ENCODE measurements at regions not wholly inside any gene's neighbourhood (a gene's known extent, or its start where the extent isn't known, plus 50 kb on each side); places are given as distances from the start of the nearest gene placed in this dataset.

GRCh38 chr2:128523457-128523856 is 204.8 kb upstream of the HS6ST1 start:
- in situ Hi-C loops (cut with MboI; ENCODE audit: low sequenced_read_pairs): no loop called here

GRCh38 chr2:128524183-128524582 is 205.5 kb upstream of the HS6ST1 start:
- in situ Hi-C loops (cut with MboI; ENCODE audit: low sequenced_read_pairs): no loop called here

DNA sequence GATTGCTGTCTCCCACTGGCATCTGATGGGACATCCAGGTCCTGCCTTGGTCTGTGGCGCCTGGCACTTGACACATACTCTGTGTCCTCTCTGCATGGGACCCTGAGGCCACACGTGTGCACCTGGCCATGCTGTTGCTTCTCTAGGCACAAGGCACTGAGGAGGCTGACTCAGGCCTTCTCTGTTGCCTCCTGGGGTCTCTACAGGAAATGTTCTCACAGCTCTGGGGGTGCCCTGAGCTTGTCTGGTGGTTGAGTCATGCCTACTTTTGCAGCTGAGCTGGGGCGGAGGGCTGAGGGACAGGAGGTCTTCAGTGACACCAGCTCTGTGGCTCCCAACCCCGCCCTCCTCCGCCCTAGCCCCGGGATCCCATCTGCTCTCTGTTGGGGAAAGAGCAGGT is 207.0 kb upstream of the HS6ST1 start:
- in situ Hi-C loops (cut with MboI; ENCODE audit: low sequenced_read_pairs): no loop called here

DNA sequence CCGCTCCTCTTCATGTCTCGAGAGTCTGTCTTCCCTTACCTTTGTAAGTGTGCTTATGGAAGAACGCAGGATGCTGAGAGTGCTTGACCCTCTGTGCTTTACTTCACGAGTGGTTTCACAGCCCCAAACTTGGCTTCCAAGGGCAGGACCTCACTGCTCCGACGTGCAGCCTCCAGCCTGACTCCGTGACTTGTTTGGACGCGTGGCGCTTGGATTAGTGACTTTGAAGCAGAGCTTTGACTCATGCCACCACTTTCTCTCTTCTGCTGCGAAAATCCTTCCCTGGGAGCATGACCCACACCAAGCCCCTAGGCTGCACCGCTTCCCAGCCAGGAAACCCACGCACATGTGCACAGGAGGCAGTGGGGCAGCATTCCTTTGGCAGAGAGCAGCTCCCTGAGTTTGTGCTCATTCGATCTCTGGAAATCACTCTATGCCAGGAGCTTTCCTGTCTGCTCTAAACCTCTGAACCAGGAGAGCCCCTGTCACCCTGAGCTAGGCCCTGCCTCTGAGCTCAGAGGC is 207.8 kb upstream of the HS6ST1 start:
- in situ Hi-C loops (cut with MboI; ENCODE audit: low sequenced_read_pairs): no loop called here

DNA sequence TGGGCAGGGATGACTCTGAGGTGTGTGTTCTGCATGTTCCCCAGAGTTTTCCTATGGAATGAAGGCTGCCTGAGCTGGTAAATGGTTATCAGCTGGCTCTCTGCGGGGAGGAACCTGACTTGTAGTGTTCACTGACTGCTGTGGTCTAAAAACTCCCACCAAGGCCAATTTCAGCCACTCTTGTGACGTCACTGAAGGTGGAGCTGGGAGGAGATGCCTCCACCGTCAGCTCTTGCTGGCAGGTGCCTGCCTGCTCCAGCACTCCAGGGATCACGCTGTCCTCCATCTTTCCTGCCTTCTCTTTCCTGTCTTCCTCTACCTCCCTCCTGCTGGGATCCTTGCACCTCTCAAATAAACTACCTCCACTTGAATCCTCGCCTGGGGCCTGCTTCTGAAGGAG is 209.5 kb upstream of the HS6ST1 start:
- in situ Hi-C loops (cut with MboI; ENCODE audit: low sequenced_read_pairs): no loop called here

DNA sequence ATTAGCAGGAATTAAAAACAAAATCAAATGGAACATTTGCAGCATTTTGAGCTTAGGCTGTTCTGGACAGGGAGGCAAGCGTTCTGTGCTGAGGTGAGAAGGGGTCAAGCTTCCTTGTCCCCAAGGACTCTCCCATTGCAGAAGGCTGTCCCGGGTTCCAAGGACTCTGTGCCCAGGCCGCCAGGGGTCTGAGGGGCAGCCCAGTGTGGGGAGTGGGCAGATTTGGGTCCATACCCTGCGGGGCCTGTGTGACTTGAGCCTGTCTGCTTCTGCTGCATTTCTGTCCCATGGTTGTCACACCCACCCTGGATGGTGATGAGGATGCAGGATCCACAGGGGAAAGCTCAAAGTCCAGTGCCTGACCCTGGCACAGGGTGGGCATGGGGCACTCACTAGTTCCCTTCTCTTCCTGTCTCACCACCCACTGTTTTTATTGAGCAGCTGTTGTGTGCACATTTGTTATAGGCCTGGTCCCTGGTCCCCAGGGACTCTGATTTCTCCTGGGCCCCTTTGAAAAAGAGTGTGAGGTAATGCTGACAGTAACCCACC is 211.4 kb upstream of the HS6ST1 start:
- in situ Hi-C loops (cut with MboI; ENCODE audit: low sequenced_read_pairs): no loop called here

DNA sequence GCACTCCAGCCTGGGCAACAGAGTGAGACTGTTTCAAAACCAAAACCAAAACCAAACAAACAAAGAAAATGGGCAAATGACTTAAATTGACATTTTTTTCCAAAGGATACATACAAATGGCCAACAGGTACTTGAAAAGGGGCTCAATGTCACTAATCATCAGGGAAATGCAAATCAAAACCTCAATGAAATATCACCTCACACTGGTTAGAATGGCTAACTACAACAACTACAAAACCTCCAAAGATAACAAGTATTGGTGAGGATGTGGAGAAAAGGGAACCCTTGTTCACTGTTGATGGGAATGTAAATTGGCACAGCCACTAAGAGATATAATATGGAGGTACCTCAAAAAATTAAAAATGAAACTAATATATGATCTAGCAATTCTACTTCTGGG is 213.2 kb upstream of the HS6ST1 start:
- in situ Hi-C loops (cut with MboI; ENCODE audit: low sequenced_read_pairs): no loop called here

DNA sequence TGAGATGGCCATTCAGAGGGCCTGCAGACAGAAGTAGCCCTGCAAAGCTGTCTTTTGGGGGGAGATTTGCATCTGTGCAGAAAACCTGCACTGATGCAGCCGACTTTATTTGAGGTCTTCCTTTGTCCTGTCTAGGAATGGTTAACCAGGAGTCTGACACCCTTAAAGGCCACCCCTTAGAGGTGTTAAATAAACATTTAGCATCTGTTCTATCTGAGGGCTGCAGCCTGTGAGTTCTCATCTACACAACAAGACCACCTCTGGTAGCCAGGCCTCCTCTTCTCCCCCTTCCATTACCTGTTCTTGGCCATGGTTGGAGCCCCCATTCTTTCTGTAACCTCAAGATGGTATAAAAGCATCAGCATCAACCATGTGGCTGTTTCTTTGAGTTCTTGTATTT is 214.4 kb upstream of the HS6ST1 start:
- in situ Hi-C loops (cut with MboI; ENCODE audit: low sequenced_read_pairs): no loop called here

- in situ Hi-C loops (cut with MboI; ENCODE audit: low sequenced_read_pairs): no loop called here
Measured at GRCh38 chr2:128534688-128535392, 216.2 kb upstream of the HS6ST1 start.

- in situ Hi-C loops (cut with MboI; ENCODE audit: low sequenced_read_pairs): no loop called here
Measured at GRCh38 chr2:128535953-128536352, 217.3 kb upstream of the HS6ST1 start.

DNA sequence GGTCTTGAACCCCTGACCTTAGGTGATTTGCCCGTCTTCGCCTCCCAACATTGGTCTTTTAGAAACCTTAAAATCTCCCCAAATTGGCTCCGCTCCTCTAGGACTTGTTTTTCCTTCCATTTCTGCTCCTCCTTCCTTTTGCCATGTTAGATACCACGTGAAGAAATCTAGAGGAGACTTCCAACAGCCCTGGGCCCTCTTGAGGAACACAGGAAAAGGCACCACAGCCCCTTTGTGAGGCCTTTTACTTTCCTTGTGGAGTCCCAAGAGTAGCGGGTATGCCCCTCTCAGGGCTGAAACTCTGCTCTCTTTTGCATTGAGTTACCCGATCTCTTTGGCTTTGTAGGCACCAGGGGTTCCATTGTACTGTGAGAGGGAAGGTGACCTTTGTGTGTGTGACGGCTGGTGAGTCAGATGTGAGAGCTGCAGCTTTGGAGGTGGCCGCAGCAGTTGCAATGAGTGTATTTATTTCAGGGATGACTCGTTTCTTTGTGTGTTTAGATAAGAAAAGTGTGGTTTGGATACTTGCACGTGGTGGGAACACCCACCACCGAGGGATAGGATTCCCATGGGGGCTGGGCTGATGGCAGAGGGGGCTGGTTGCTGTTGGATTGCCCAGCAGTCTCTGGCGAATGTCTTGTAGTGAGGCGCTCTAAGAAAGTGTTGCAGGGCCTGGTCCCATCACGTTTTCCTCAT is 218.4 kb upstream of the HS6ST1 start:
- in situ Hi-C loops (cut with MboI; ENCODE audit: low sequenced_read_pairs): no loop called here

- in situ Hi-C loops (cut with MboI; ENCODE audit: low sequenced_read_pairs): no loop called here
Measured at GRCh38 chr2:128537646-128538045, 219.0 kb upstream of the HS6ST1 start.

GRCh38 chr2:128538396-128538795 is 219.7 kb upstream of the HS6ST1 start:
- in situ Hi-C loops (cut with MboI; ENCODE audit: low sequenced_read_pairs): no loop called here

- in situ Hi-C loops (cut with MboI; ENCODE audit: low sequenced_read_pairs): no loop called here
Measured at GRCh38 chr2:128540670-128541069, 222.0 kb upstream of the HS6ST1 start.

DNA sequence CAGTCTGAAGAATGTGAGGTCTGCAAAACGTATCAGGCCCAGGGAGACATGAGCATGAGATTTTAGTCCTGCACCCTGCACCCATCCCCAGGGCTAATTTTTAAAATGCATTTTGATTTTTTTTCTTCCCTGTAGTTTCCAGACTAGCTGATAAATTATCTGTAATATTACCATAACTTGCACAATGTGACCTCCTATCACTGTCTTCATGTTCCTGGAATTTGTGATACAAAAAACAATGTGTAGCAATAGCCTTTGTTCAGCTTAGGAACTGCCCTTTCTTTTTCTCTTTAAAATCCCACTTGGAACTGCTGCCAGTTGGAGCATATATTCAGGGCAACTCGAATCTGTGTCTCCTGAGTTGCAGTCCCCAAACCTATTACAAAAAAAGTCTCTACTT is 222.8 kb upstream of the HS6ST1 start:
- in situ Hi-C loops (cut with MboI; ENCODE audit: low sequenced_read_pairs): no loop called here

GRCh38 chr2:128543036-128543435 is 224.4 kb upstream of the HS6ST1 start:
- in situ Hi-C loops (cut with MboI; ENCODE audit: low sequenced_read_pairs): no loop called here

DNA sequence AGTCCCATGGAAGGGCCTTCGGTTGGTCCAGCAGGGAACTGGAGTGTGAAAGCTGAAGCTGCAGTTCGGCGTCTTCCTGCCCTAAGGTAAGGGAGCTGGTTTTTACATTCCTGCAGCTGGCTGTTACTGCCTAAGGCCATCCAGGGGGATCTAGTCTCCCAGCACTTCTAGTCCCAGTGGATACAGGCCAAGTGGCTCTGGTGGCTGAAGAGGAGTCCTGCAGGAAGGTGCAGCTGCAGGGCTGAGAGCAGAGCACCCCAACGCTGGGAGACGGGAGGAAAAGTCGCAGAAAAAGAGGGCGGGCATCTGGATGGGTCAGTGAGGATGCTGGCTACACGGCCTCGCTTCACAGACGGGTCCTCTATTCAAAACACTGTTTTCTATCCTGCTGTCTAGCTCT is 225.0 kb upstream of the HS6ST1 start:
- in situ Hi-C loops (cut with MboI; ENCODE audit: low sequenced_read_pairs): no loop called here

DNA sequence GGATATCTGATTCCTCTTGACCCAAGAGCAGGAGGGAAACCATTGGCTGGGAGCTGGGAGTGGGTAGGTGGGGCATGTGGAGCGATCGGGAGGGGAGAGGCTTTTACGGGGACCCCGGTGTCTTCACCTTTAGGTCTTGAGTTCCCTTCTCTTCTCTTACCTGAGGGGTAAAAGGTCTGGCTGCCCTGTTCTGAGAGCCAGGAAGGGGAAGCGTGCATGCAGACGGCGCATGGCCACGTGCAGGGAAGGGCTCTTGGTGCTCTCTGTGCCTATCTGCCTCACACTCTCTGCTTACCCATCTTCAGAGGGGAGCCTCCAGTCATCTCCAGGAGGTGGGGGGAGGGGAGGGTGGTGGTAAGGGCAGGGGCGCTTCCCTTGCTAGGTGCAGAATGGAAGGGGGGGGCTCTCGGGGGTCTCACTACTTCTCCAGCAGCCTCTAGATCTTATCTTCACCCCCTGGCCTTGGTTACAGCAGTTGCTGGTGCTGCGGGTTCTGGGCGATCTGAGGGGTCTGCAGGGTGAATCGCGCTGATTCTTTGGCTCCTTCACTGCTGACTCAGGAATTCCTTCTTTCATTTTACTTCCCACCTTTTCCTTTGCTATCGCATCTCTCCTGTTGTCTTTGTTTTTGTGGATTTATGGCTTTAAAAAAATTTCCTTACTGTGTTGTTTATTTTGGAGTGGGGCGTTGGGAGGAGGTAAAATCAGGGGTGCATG is 225.8 kb upstream of the HS6ST1 start:
- in situ Hi-C loops (cut with MboI; ENCODE audit: low sequenced_read_pairs): no loop called here

- in situ Hi-C loops (cut with MboI; ENCODE audit: low sequenced_read_pairs): no loop called here
Measured at GRCh38 chr2:128545085-128545484, 226.4 kb upstream of the HS6ST1 start.

GRCh38 chr2:128545829-128546228 is 227.2 kb upstream of the HS6ST1 start:
- in situ Hi-C loops (cut with MboI; ENCODE audit: low sequenced_read_pairs): no loop called here

DNA sequence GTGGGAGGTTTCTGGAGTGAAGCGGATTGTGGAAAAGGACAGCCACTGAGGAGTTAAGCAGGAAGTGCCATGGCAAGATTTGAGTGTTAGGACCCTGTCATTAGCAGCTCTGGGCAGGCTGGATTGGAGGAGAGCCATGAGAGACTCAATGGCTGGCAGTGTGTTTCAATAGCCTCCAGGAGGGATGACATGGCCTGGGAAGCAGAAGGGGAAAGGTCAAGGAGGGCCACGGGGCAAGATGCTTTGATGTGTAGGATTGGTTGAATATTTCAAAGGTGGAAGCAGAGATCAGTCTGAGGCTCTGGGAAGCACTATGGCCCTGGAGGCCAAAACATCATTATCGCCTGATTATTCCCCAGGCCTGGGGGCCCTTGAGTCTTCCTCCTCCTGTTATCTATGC is 229.0 kb upstream of the HS6ST1 start:
- in situ Hi-C loops (cut with MboI; ENCODE audit: low sequenced_read_pairs): no loop called here

Data from HL-60/S4 (cell line).